H1 (cell line): ENCODE measurements at regions not wholly inside any gene's neighbourhood (a gene's known extent, or its start where the extent isn't known, plus 50 kb on each side); places are given as distances from the start of the nearest gene placed in this dataset.

Experiments used
- CTCF ChIA-PET: fragments of 300-600 bp; sonication (Branson Sonifier 250); formaldehyde crosslinking; loops from one replicate; lab custom pipeline; 2021; ENCODE audit not compliant: partially characterized antibody; lab: Charles Lee
- POLR2A ChIA-PET: fragments of 300-600 bp; sonication (Branson Sonifier 250); formaldehyde crosslinking; loops from one replicate; lab custom pipeline; 2021; ENCODE audit warnings: inconsistent platforms; ENCODE audit not compliant: partially characterized antibody; lab: Charles Lee
- DNase-seq, 2 experiments: peaks; one replicate each; pipeline versions ENCODE4 v3.0.0 to v3.0.0-alpha.2; 2010 to 2022; ENCODE audit warnings: low spot score in 2 of 2, low read depth in 1 of 2, mixed read lengths in 1 of 2
- FAIRE-seq: peaks from 2 replicates; lab custom pipeline; 2011; peaks lifted over from hg19 to GRCh38; lab: Jason Lieb, UNC
- H2AFZ ChIP-seq: 2 replicates; pipeline ENCODE4 v1.8.1; 2012; ENCODE audit warnings: low read length, inconsistent platforms
- H2AK5ac ChIP-seq: 2 replicates; pipeline ENCODE4 v1.6.1; 2013; ENCODE audit warnings: low read depth, low read length
- H2BK120ac ChIP-seq: replicated peaks from 2 replicates; pipeline ENCODE3; 2013; ENCODE audit warnings: low read depth, low read length, inconsistent platforms
- H2BK12ac ChIP-seq: 2 replicates; pipeline ENCODE4 v1.6.1; 2013; ENCODE audit warnings: low read depth, low read length
- H2BK15ac ChIP-seq: 2 replicates; pipeline ENCODE4 v1.6.1; 2013; ENCODE audit warnings: low read length
- H2BK20ac ChIP-seq: 2 replicates; pipeline ENCODE4 v1.6.1; 2013; ENCODE audit warnings: low read length
- H2BK5ac ChIP-seq: 2 replicates; pipeline ENCODE4 v1.6.1; 2013; ENCODE audit warnings: low read depth, low read length
- H3K14ac ChIP-seq: 2 replicates; pipeline ENCODE4 v1.6.1; 2013; ENCODE audit warnings: inconsistent platforms; ENCODE audit not compliant: insufficient read length
- H3K18ac ChIP-seq: 2 replicates; pipeline ENCODE4 v1.6.1; 2013; ENCODE audit warnings: low read length; ENCODE audit errors: extremely low read depth
- H3K23ac ChIP-seq: 2 replicates; pipeline ENCODE4 v1.6.1; 2013; ENCODE audit warnings: inconsistent platforms; ENCODE audit not compliant: insufficient read length
- H3K23me2 ChIP-seq: 2 replicates; pipeline ENCODE4 v1.6.1; 2013; ENCODE audit warnings: low read depth, low read length
- H3K27ac ChIP-seq: 2 replicates; pipeline ENCODE4 v1.6.1; 2011; ENCODE audit warnings: low read depth, low read length, inconsistent platforms
- H3K27me3 ChIP-seq, 4 experiments: replicated peaks in 1 of 4; 1 replicate in 1 of 4; 2 replicates in 3 of 4; pipeline versions ENCODE4 v1.6.1 to v1.8.1; 2011 to 2013; ENCODE audit warnings: low read length in 3 of 4, mild to moderate bottlenecking in 3 of 4, inconsistent platforms in 2 of 4, mixed read lengths in 2 of 4, moderate library complexity in 1 of 4; ENCODE audit not compliant: control insufficient read depth in 3 of 4, insufficient read depth in 3 of 4; ENCODE audit errors: extremely low read depth in 1 of 4
- H3K36me3 ChIP-seq, 4 experiments: 2 replicates each; pipeline versions ENCODE4 v1.6.1 to v1.8.1; 2011 to 2013; ENCODE audit warnings: mild to moderate bottlenecking in 4 of 4, low read length in 3 of 4, moderate library complexity in 2 of 4, control low read depth in 1 of 4, inconsistent platforms in 1 of 4; ENCODE audit not compliant: insufficient read depth in 4 of 4, control insufficient read depth in 2 of 4
- H3K4ac ChIP-seq: replicated peaks from 2 replicates; pipeline ENCODE3; 2013; ENCODE audit warnings: low read length, low read depth, mixed read lengths, inconsistent platforms; ENCODE audit not compliant: insufficient read length
- H3K4me1 ChIP-seq, 4 experiments: replicated peaks in 1 of 4; 1 replicate in 1 of 4; 2 replicates in 3 of 4; pipeline versions ENCODE4 v1.6.1 to v1.8.1; 2011 to 2013; ENCODE audit warnings: low read length in 3 of 4, inconsistent platforms in 2 of 4, mixed read lengths in 1 of 4; ENCODE audit not compliant: insufficient read depth in 4 of 4, control insufficient read depth in 3 of 4
- H3K4me2 ChIP-seq, 2 experiments: 2 replicates each; pipeline versions ENCODE4 v1.6.1 to v1.8.1; 2011 to 2013; ENCODE audit warnings: low read depth in 2 of 2, low read length in 2 of 2, control low read depth in 1 of 2, inconsistent platforms in 1 of 2, mild to moderate bottlenecking in 1 of 2; ENCODE audit not compliant: insufficient read depth in 1 of 2
- H3K4me3 ChIP-seq, 4 experiments: fragments of 200-600, 300-600 bp in 1 of 4; sonication (generic), shearing (Covaris generic), sonication (Bioruptor Twin) in 1 of 4; 2 replicates each; pipeline versions ENCODE4 v1.5.1 to v1.8.1; 2011 to 2016; ENCODE audit warnings: low read length in 4 of 4, low read depth in 3 of 4, control low read depth in 2 of 4, inconsistent platforms in 2 of 4, mild to moderate bottlenecking in 2 of 4, mixed read lengths in 1 of 4, moderate library complexity in 1 of 4; ENCODE audit not compliant: insufficient read depth in 2 of 4; ENCODE audit errors: extremely low read depth in 1 of 4
- H3K56ac ChIP-seq: replicated peaks from 2 replicates; pipeline ENCODE3; 2013; ENCODE audit warnings: low read depth, mild to moderate bottlenecking, mixed read lengths, low read length, inconsistent platforms; ENCODE audit not compliant: insufficient read length
- H3K79me1 ChIP-seq: 2 replicates; pipeline ENCODE4 v1.6.1; 2013; ENCODE audit warnings: low read depth, low read length, control low read depth
- H3K79me2 ChIP-seq, 2 experiments: 2 replicates each; pipeline versions ENCODE4 v1.6.1 to v1.8.1; 2012 to 2013; ENCODE audit warnings: low read length in 2 of 2, mild to moderate bottlenecking in 2 of 2, inconsistent platforms in 1 of 2; ENCODE audit not compliant: insufficient read depth in 2 of 2, control insufficient read depth in 1 of 2
- H3K9ac ChIP-seq, 4 experiments: replicated peaks in 1 of 4; 1 replicate in 1 of 4; 2 replicates in 3 of 4; pipeline versions ENCODE4 v1.6.1 to v1.8.1; 2011 to 2013; ENCODE audit warnings: low read depth in 3 of 4, low read length in 3 of 4, control low read depth in 2 of 4, mild to moderate bottlenecking in 2 of 4, moderate library complexity in 2 of 4, inconsistent platforms in 1 of 4; ENCODE audit errors: extremely low read depth in 1 of 4
- H3K9me3 ChIP-seq, 2 experiments: 2 replicates each; pipeline versions ENCODE4 v1.6.1 to v1.8.1; 2012 to 2013; ENCODE audit warnings: mild to moderate bottlenecking in 2 of 2, moderate library complexity in 2 of 2, control low read depth in 1 of 2, inconsistent platforms in 1 of 2, low read depth in 1 of 2, low read length in 1 of 2, mixed read lengths in 1 of 2; ENCODE audit not compliant: insufficient read depth in 2 of 2
- H4K20me1 ChIP-seq, 2 experiments: replicated peaks in 1 of 2; 2 replicates each; pipeline versions ENCODE3 to v1.8.1; 2011 to 2013; ENCODE audit warnings: inconsistent platforms in 2 of 2, low read length in 2 of 2, mild to moderate bottlenecking in 1 of 2; ENCODE audit not compliant: insufficient read depth in 2 of 2, control insufficient read depth in 1 of 2
- H4K5ac ChIP-seq: 2 replicates; pipeline ENCODE4 v1.6.1; 2013; ENCODE audit warnings: low read length, low read depth, mixed read lengths, inconsistent platforms; ENCODE audit not compliant: insufficient read length
- H4K8ac ChIP-seq: 2 replicates; pipeline ENCODE4 v1.8.0; 2013; ENCODE audit warnings: mild to moderate bottlenecking, moderate library complexity, low read length, inconsistent platforms; ENCODE audit not compliant: insufficient read depth; ENCODE audit errors: extremely low read depth
- H4K91ac ChIP-seq: replicated peaks from 2 replicates; pipeline ENCODE3; 2013; ENCODE audit warnings: low read length, mixed read lengths, inconsistent platforms; ENCODE audit not compliant: insufficient read length
- E2F6 ChIP-seq: IDR thresholded peaks from 2 replicates; pipeline ENCODE4 v1.6.1; 2012; ENCODE audit warnings: inconsistent platforms
- GABPA ChIP-seq: IDR thresholded peaks from 2 replicates; pipeline ENCODE4 v1.6.1; 2011; ENCODE audit warnings: mild to moderate bottlenecking, low read length, moderate library complexity, borderline replicate concordance; ENCODE audit not compliant: insufficient read depth
- KDM1A ChIP-seq: fragments of 200-600, 300-600 bp; sonication (generic); IDR thresholded peaks from 2 replicates; pipeline ENCODE4 v1.7.1; 2016; ENCODE audit warnings: mild to moderate bottlenecking, low read length, borderline replicate concordance
- MAFK ChIP-seq: IDR thresholded peaks from 2 replicates; pipeline ENCODE4 v1.6.1; 2012; ENCODE audit warnings: low read depth, mild to moderate bottlenecking, improper control_type of control experiment, low read length
- POU5F1 ChIP-seq: IDR thresholded peaks from 2 replicates; pipeline ENCODE4 v1.6.1; 2011; ENCODE audit warnings: low read depth, mild to moderate bottlenecking, low read length, moderate library complexity
- SAP30 ChIP-seq: fragments of 300-600 bp; sonication (generic); IDR thresholded peaks from 2 replicates; pipeline ENCODE4 v1.7.1; 2012; ENCODE audit warnings: low read length, moderate library complexity, mild to moderate bottlenecking, inconsistent platforms; ENCODE audit not compliant: insufficient read depth, insufficient replicate concordance
- SP1 ChIP-seq: IDR thresholded peaks from 2 replicates; pipeline ENCODE4 v1.6.1; 2011; ENCODE audit warnings: low read depth, low read length
- WGBS, 2 experiments: shearing (Covaris generic) in 1 of 2; methylation state at CpG; one replicate each; pipeline versions ENCODE4 v1.1.6 to v1.1.7; 2013 to 2015; ENCODE audit warnings: low lambda C conversion rate in 2 of 2, mixed read lengths in 2 of 2, inconsistent platforms in 1 of 2, low coverage in 1 of 2, missing lambda C conversion rate in 1 of 2; ENCODE audit not compliant: insufficient replicate concordance in 2 of 2, insufficient coverage in 1 of 2, insufficient read length in 1 of 2; ENCODE audit errors: extremely low coverage in 1 of 2, missing lambda C conversion rate in 1 of 2; 5-methylcytosine and 5-hydroxymethylcytosine counted together

GRCh38 chr12:28711421-28711820, 437.7 kb upstream of the FAR2 start:
- FAIRE-seq = no peak
- CTCF ChIA-PET = no interaction called here

More at GRCh38 chr12:28711421-28711820, 437.7 kb upstream of the FAR2 start:
- H2AK5ac ChIP-seq = no peak overlapping the region
- H4K8ac ChIP-seq = no peak overlapping the region
- no peak overlapping the region for H3K23ac ChIP-seq
- H3K27me3 ChIP-seq = no peaks in the 10 kb centered on the region
- H4K91ac ChIP-seq = no peak overlapping the region
- H3K27ac ChIP-seq = no peak overlapping the region
- no peak overlapping the region for H3K4ac ChIP-seq
- no peaks in the 10 kb centered on the region for H4K20me1 ChIP-seq
- no peak overlapping the region for H3K14ac ChIP-seq
- TF ChIP-seq SAP30 (no peak), KDM1A (no peak), E2F6 (no peak), POU5F1 (no peak), GABPA (no peak), SP1 (no peak), MAFK (no peak)
- H3K4me2 ChIP-seq = no peak overlapping the region
- H3K9ac ChIP-seq = no peak overlapping the region
- H3K18ac ChIP-seq = no peak overlapping the region
- no peak overlapping the region for H3K4me3 ChIP-seq
- POLR2A ChIA-PET = no interaction called here
- H3K79me1 ChIP-seq = no peaks in the 10 kb centered on the region
- no peak overlapping the region for H2AFZ ChIP-seq
- no peaks in the 10 kb centered on the region for H3K4me1 ChIP-seq
- no peak overlapping the region for H4K5ac ChIP-seq
- no peak overlapping the region for H2BK5ac ChIP-seq
- H2BK20ac ChIP-seq = no peak overlapping the region
- no peaks in the 10 kb centered on the region for H3K36me3 ChIP-seq
- no peak overlapping the region for H2BK12ac ChIP-seq
- no peak overlapping the region for H2BK120ac ChIP-seq
- H3K23me2 ChIP-seq = no peaks in the 10 kb centered on the region
- WGBS, 2 experiments = 100% methylated on average over 1 of the region's 1 CpG; no CpG with 5 or more reads in 1 of the 2 experiments
- no peaks in the 10 kb centered on the region for H3K9me3 ChIP-seq
- H3K56ac ChIP-seq = no peak overlapping the region
- H2BK15ac ChIP-seq = no peak overlapping the region
- DNase-seq = no peak
- no peaks in the 10 kb centered on the region for H3K79me2 ChIP-seq
